ENCODE measurements at regions not wholly inside any gene's neighbourhood (a gene's known extent, or its start where the extent isn't known, plus 50 kb on each side); places are given as distances from the start of the nearest gene placed in this dataset.

DNA sequence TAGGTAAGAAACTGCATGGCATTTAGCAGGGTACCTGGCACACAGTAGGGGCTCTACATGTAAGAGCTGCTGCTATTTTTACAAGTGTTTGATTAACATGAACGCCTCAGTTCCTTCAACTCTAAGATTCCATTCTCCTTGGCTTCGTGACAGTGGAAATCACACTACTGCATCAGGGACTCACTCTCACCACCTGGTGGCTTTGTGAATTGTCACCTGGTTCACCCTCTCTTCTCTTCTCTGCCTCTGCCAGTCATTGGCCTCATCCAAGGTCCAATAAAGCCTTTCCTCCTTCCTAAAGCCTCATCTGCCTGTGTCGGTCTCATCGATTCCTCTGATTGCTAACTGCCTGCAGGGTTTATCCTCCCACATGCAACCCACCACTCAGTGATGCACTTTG, 476.4 kb downstream of the VRK1 start:
- peaks cover 25% of the 10 kb centered on the region for H3K4me1 ChIP-seq
- no peak overlapping the region for H3K27ac ChIP-seq
- H3K27me3 ChIP-seq, result no peaks in the 10 kb centered on the region
- H3K9me3 ChIP-seq, result no peaks in the 10 kb centered on the region
- no peak overlapping the region for H3K4me2 ChIP-seq
- H4K20me1 ChIP-seq, result no peaks in the 10 kb centered on the region
- H3K4me3 ChIP-seq, result no peak overlapping the region
- H3K36me3 ChIP-seq, result no peaks in the 10 kb centered on the region
- no peak for TF ChIP-seq Cebpa-rat (IDR thresholded peaks at IDR 0.05)
- H3K9ac ChIP-seq, result no peak overlapping the region

DNA sequence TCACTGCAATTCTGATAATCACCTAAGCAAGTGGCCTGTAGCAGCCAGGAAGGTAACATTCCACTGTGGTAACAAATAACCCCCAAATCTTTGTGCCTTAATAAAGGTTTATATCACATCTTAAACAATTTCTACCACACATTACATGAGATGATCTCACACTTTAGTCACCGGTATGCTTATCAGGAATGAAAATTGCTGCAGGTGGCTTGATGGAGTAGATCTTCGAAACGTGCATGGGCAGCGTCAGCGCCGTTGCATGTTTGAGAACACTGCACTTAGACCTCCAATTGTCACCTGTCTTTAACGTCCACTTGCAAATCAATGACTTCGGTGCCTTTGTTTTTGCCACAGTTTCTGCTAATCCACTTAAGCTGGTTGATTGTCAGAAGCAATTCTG, 477.4 kb downstream of the VRK1 start:
- Histone ChIP-seq H3K4me3 (no peak overlapping the region), H4K20me1 (no peaks in the 10 kb centered on the region), H3K4me1 (peaks cover 25% of the 10 kb centered on the region), H3K36me3 (no peaks in the 10 kb centered on the region), H3K4me2 (no peak overlapping the region), H3K27ac (no peak overlapping the region), H3K9ac (no peak overlapping the region), H3K27me3 (no peaks in the 10 kb centered on the region), H3K9me3 (no peaks in the 10 kb centered on the region)
- no peak for TF ChIP-seq Cebpa-rat (IDR thresholded peaks at IDR 0.05)

DNA sequence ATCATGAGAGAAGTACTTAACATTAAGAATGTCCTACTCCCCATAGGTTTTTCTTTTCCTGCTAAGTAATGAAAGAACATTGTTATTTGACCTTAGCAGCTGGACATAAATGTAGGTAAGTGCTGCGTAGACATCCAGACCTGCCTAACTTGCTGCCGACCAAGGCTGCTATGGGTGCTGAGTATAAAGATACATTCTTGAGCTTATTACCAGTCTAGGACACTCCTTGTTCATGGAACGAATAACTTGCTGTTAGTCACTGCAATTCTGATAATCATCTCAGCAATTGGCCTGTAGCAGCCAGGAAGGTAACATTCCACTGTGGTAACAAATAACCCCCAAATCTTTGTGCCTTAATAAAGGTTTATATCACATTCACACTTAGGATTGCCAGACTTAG, 478.1 kb downstream of the VRK1 start:
- no peak overlapping the region for H3K27ac ChIP-seq
- no peaks in the 10 kb centered on the region for H4K20me1 ChIP-seq
- H3K27me3 ChIP-seq, result no peaks in the 10 kb centered on the region
- no peak overlapping the region for H3K9ac ChIP-seq
- 0 out of 2 replicates have a peak overlapping the region, but pooled peaks have one; percentile 78 for H3K4me2 ChIP-seq
- H3K4me1 ChIP-seq, result peaks cover 25% of the 10 kb centered on the region
- no peak for TF ChIP-seq Cebpa-rat (IDR thresholded peaks at IDR 0.05)
- no peaks in the 10 kb centered on the region for H3K9me3 ChIP-seq
- H3K4me3 ChIP-seq, result no peak overlapping the region
- no peaks in the 10 kb centered on the region for H3K36me3 ChIP-seq

DNA sequence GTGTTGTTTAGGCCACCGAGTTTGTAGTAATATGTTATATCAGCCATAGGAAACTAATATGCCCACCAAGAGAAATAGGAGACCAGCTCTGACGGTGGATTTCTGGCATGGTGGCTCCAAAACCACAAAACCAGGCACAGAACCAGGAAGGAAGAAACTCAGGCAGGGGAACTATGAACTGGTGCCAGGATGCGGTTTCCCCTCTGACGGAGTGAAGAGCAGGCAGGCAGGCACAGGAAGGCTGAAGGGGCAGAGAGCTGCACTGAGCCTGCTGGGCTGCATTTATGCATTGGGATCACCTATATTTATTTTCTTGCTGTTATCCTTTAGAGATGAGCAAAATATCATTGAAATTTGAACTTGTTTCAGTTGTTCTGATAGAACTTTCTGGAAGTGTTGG, 479.4 kb downstream of the VRK1 start:
- Histone ChIP-seq H3K27me3 (no peaks in the 10 kb centered on the region), H3K27ac (no peak overlapping the region), H3K36me3 (no peaks in the 10 kb centered on the region), H3K4me2 (peak overlapping the region; percentile 78), H3K9me3 (no peaks in the 10 kb centered on the region), H4K20me1 (no peaks in the 10 kb centered on the region), H3K4me3 (no peak overlapping the region), H3K4me1 (peaks cover 25% of the 10 kb centered on the region), H3K9ac (no peak overlapping the region)
- no peak for TF ChIP-seq Cebpa-rat (IDR thresholded peaks at IDR 0.05)

DNA sequence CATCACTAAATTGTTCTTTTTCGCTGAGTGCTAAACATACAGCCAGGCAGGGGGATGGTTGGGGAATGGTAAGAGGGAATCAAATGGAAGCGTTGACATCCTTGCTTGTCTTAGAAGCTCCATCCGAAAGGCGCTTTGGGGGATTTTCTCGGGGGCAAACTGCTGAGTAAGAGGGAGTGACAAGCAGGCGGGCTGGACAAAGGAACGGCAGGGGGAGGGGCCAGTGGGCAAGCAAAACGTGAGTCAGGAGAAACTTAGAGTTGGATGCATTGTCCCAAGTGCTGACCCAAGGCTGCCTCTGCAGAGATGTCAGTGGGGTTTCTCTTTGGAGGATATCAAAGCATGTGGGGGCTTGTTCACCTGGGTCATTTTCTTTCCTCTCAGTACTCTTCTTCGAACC, 480.5 kb downstream of the VRK1 start:
- Histone ChIP-seq H3K4me3 (no peak overlapping the region), H3K27me3 (no peaks in the 10 kb centered on the region), H3K9me3 (no peaks in the 10 kb centered on the region), H3K4me2 (peak overlapping the region; percentile 78), H3K9ac (no peak overlapping the region), H3K36me3 (no peaks in the 10 kb centered on the region), H3K4me1 (peaks cover 35% of the 10 kb centered on the region), H4K20me1 (no peaks in the 10 kb centered on the region), H3K27ac (no peak overlapping the region)
- no peak for TF ChIP-seq Cebpa-rat (IDR thresholded peaks at IDR 0.05)

DNA sequence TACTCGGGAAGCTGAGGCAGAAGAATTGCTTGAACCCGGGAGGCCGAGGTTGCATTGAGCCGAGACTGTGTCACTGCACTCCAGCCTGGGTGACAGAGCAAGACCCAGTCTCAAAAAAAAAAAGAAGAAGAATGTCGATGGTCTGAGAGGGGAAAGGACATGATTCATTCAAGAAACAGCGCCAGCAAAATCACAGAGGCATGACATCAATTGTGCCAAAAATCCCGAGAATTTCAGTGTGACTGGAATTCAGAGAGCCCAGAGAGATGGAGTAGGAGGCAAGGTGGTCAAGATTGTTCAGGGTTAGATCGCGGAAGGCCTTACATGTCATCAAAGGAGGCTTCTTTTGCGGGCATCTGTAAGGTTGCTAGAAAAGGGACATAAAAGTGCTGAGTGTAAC, 483.3 kb downstream of the VRK1 start:
- Histone ChIP-seq H3K9ac (no peak overlapping the region), H3K27ac (no peak overlapping the region), H3K36me3 (no peaks in the 10 kb centered on the region), H4K20me1 (no peaks in the 10 kb centered on the region), H3K4me1 (peaks cover 36% of the 10 kb centered on the region), H3K27me3 (no peaks in the 10 kb centered on the region), H3K4me3 (no peak overlapping the region), H3K4me2 (no peak overlapping the region), H3K9me3 (no peaks in the 10 kb centered on the region)
- TF ChIP-seq Cebpa-rat (IDR thresholded peaks at IDR 0.05), result no peak

DNA sequence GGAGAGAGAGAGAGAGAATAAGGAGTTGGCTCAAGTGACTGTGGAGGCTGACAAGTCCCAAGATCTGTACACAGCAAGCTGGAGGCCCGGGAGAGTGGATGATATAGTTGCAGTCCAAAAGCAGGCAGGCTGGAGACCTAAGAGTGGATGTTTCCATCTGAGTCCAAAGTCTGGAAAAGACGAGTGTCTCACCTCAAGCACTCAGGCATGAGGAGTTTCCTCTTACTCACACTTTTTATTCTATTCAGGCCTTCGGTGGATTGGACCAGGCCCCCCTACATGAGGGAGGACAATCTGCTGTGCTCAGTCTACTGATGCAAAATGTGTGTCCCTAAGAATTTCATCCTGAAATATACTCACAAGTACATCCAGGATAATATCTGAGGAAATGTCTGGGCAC, 484.6 kb downstream of the VRK1 start:
- no peak overlapping the region for H3K4me3 ChIP-seq
- H3K9me3 ChIP-seq, result no peaks in the 10 kb centered on the region
- no peaks in the 10 kb centered on the region for H4K20me1 ChIP-seq
- H3K27me3 ChIP-seq, result no peaks in the 10 kb centered on the region
- H3K27ac ChIP-seq, result no peak overlapping the region
- H3K36me3 ChIP-seq, result no peaks in the 10 kb centered on the region
- 0 out of 2 replicates have a peak overlapping the region, but pooled peaks have one; percentile 17 for H3K4me2 ChIP-seq
- H3K4me1 ChIP-seq, result peaks cover 24% of the 10 kb centered on the region
- no peak overlapping the region for H3K9ac ChIP-seq
- TF ChIP-seq Cebpa-rat (IDR thresholded peaks at IDR 0.05), result no peak

DNA sequence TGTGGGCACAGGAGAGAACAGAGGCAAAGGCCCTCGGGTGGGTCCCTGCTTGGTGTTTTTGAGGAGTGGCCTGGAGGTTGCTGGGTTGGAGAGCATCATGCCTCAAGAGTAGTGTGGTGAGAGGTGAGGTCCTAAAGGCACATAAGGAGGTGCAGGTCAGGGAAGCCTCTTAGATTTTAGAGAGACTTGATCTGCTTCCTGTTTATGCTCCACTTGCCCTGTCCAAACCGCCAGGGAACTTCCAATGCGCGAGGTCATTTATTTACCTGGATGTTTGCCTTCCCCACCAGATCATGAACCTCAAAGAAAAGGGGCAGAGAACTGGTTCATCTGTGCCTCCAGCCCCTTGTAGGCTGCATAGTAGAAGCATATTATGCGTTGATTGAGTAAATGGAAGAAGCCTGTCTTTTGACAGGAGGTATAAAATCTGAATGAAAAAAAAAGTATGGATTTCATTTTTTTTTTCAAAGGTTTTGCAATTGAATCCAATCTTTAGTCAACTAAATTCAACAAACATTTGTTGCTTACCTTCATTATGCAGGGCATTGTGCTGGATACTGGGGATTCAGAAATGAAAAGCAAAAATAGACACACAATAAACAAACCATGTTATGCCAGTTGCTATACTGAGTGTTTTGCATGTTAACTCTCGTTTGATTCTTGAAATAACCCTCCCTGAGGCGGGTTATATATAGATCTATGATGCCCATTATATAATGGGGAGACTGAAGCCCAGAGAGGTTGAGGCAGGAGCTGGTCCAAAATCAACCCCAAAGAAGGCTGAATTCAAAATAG, 485.2 kb downstream of the VRK1 start:
- Histone ChIP-seq H3K4me1 (peaks cover 17% of the 10 kb centered on the region), H3K9ac (no peak overlapping the region), H3K27ac (no peak overlapping the region), H3K4me2 (0 out of 2 replicates have a peak overlapping the region, but pooled peaks have one; percentile 17), H3K9me3 (no peaks in the 10 kb centered on the region), H4K20me1 (no peaks in the 10 kb centered on the region), H3K27me3 (no peaks in the 10 kb centered on the region), H3K4me3 (no peak overlapping the region), H3K36me3 (no peaks in the 10 kb centered on the region)
- no peak for TF ChIP-seq Cebpa-rat (IDR thresholded peaks at IDR 0.05)

DNA sequence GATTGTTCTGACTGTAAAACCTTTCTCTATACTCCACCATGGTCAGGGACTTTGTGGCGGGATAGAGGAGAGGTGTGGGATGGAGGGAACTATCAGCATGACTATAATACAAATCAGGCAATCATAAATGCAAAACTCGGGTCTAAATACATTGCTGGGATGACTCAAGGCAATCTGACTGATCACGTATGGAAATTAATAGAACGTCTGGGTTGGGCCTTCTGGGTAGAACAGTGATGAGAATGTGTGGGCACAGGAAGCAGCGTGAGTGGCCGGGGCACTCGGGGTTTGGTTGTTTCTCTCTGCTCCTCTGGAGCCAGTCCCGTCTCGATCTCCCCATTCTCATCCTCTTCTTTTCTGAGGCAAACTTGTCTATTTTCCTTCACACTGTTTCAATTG, 485.8 kb downstream of the VRK1 start:
- Histone ChIP-seq H3K9me3 (no peaks in the 10 kb centered on the region), H4K20me1 (no peaks in the 10 kb centered on the region), H3K4me3 (no peak overlapping the region), H3K9ac (no peak overlapping the region), H3K4me2 (no peak overlapping the region), H3K27ac (no peak overlapping the region), H3K27me3 (no peaks in the 10 kb centered on the region), H3K4me1 (peaks cover 11% of the 10 kb centered on the region), H3K36me3 (no peaks in the 10 kb centered on the region)
- TF ChIP-seq Cebpa-rat (IDR thresholded peaks at IDR 0.05), result no peak

DNA sequence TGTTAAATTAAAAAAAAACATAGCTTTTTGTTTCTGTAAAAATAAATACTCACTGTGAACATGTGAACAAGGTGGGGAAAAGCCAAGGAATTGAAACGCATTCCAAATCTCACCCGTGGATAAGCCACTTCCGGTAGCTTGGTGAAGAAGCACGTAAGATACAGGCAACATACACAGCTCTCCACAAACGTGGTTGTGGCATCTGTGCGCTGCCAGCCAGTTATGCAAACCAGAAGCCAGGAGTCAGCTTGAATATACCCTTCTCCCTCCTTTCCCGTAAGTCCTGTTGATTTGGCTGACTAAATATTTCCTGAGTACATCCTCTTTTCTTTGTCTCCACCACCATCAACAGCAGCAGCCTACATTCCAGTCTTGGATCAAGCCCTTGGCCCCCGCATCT, 486.2 kb downstream of the VRK1 start:
- Histone ChIP-seq H3K27ac (no peak overlapping the region), H3K36me3 (no peaks in the 10 kb centered on the region), H3K4me2 (no peak overlapping the region), H3K27me3 (no peaks in the 10 kb centered on the region), H3K9me3 (no peaks in the 10 kb centered on the region), H4K20me1 (no peaks in the 10 kb centered on the region), H3K9ac (no peak overlapping the region), H3K4me3 (no peak overlapping the region), H3K4me1 (peaks cover 11% of the 10 kb centered on the region)
- no peak for TF ChIP-seq Cebpa-rat (IDR thresholded peaks at IDR 0.05)

All from BLaER1 (cell line).